Endothelial cell of umbilical vein (primary cell): ENCODE measurements at regions not wholly inside any gene's neighbourhood (a gene's known extent, or its start where the extent isn't known, plus 50 kb on each side); places are given as distances from the start of the nearest gene placed in this dataset.

ENCODE experiments used
- CTCF ChIP-seq, 2 donors: IDR thresholded peaks; 1 replicate in 1 of 2; 2 replicates in 1 of 2; pipeline ENCODE4 v1.5.1; 2011; ENCODE audit warnings: low read length in 2 of 2, mild to moderate bottlenecking in 2 of 2, moderate library complexity in 2 of 2, control low read depth in 1 of 2, inconsistent platforms in 1 of 2, low read depth in 1 of 2; ENCODE audit not compliant: insufficient read depth in 1 of 2; ENCODE audit errors: extremely low read depth in 1 of 2
- EZH2 ChIP-seq: IDR thresholded peaks from 2 replicates; pipeline ENCODE4 v1.6.1; 2012; ENCODE audit warnings: borderline replicate concordance, low read depth, mild to moderate bottlenecking, moderate library complexity, low read length, inconsistent platforms; ENCODE audit not compliant: severe bottlenecking
- FOS ChIP-seq: IDR thresholded peaks from 2 replicates; pipeline ENCODE4 v1.6.1; 2011; ENCODE audit warnings: mild to moderate bottlenecking, low read length, moderate library complexity, borderline replicate concordance; ENCODE audit not compliant: insufficient read depth
- GATA2 ChIP-seq: IDR thresholded peaks from 2 replicates; pipeline ENCODE4 v1.7.0; 2011; ENCODE audit warnings: low read depth, mild to moderate bottlenecking, moderate library complexity, mixed read lengths, low read length; ENCODE audit not compliant: insufficient read length, insufficient read depth
- JUN ChIP-seq: IDR thresholded peaks from 2 replicates; pipeline ENCODE4 v1.6.1; 2011; ENCODE audit warnings: borderline replicate concordance, low read depth; ENCODE audit not compliant: insufficient read length, insufficient read depth
- MAX ChIP-seq: IDR thresholded peaks from 2 replicates; pipeline ENCODE4 v1.6.1; 2011; ENCODE audit not compliant: insufficient read depth, insufficient read length
- MYC ChIP-seq: IDR thresholded peaks from one replicate; pipeline ENCODE4 v1.6.1; 2011; ENCODE audit warnings: mild to moderate bottlenecking, low read depth, low read length
- POLR2A ChIP-seq: IDR thresholded peaks from 2 replicates; pipeline ENCODE4 v1.6.1; 2012; ENCODE audit warnings: low read depth, mild to moderate bottlenecking, control low read depth, low read length
- POLR2AphosphoS5 ChIP-seq: IDR thresholded peaks from 2 replicates; pipeline ENCODE4 v1.6.1; 2012; ENCODE audit warnings: low read depth, mild to moderate bottlenecking, control low read depth, low read length, moderate library complexity; ENCODE audit not compliant: insufficient read depth

GRCh38 chr12:30837595-30837994 lies 82.8 kb upstream of the CAPRIN2 start:
- TF ChIP-seq EZH2: no peak
- no peak for TF ChIP-seq POLR2A
- TF ChIP-seq GATA2: no peak
- no peak for TF ChIP-seq POLR2AphosphoS5
- no peak for TF ChIP-seq CTCF (IDR thresholded peaks at IDR 0.05; ENCODE audit: extremely low read depth in 1 of 2, insufficient read depth in 1 of 2, low read depth in 1 of 2, low read length in 2 of 2)
- no peak for TF ChIP-seq JUN
- TF ChIP-seq MAX: no peak
- no peak for TF ChIP-seq FOS
- no peak for TF ChIP-seq MYC
